Colonic mucosa (tissue), 4 donors: ENCODE measurements at regions not wholly inside any gene's neighbourhood (a gene's known extent, or its start where the extent isn't known, plus 50 kb on each side); places are given as distances from the start of the nearest gene placed in this dataset.

Source experiments
- DNase-seq: peaks from one replicate; pipeline ENCODE4 v3.0.0-alpha.2; 2020
- H3K27ac ChIP-seq: fragments of 200-600 bp; one replicate; pipeline ENCODE4 v1.8.0; 2021
- H3K27me3 ChIP-seq: fragments of 200-600 bp; one replicate; pipeline ENCODE4 v1.8.0; 2021
- H3K36me3 ChIP-seq: fragments of 200-600 bp; one replicate; pipeline ENCODE4 v1.8.0; 2021
- H3K4me1 ChIP-seq: fragments of 200-600 bp; one replicate; pipeline ENCODE4 v1.8.0; 2021; ENCODE audit warnings: mild to moderate bottlenecking
- H3K4me3 ChIP-seq: fragments of 200-600 bp; one replicate; pipeline ENCODE4 v1.8.0; 2021
- H3K9ac ChIP-seq, 2 donors: one replicate each; pipeline ENCODE4 v1.7.0; 2013; ENCODE audit warnings: control low read depth in 2 of 2, low read depth in 2 of 2, low read length in 2 of 2
- H3K9me3 ChIP-seq: fragments of 200-600 bp; one replicate; pipeline ENCODE4 v1.8.0; 2021
- intact Hi-C: fragments of 100-400 bp; cut with DNase I; formaldehyde crosslinking; loops from one replicate; pipeline ENCODE4 v1.14.1; 2022
- TF ChIP-seq, protein P1 (sequence below): fragments of 200-600 bp; IDR thresholded peaks from one replicate; pipeline ENCODE4 v1.8.0; 2022; ENCODE audit warnings: antibody characterized with exemption, mild to moderate bottlenecking
- donor health status: healthy.
- donor health status: DM: no; HTN: no; CAD: no.
- donor health status: DM: no; HTN: no; CAD: no.

DNA sequence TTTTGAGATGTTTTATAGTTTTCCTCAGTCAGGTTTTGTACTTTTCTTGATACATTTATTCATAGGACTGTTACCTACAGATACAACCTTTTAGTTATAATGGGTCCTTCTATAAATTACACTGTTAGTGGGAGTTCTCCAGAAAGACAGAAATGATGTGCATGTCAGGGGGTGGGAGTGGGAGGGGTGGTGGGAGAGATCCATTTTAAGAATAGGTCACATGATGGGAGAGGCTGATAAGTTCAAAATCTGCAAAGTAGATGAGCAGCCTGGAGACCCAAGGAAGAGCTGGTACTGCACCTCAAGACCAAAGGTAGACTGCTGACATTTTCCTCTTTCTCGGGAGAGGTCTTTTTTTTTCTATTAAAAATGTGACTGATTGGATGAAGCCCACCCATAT, 408.0 kb upstream of the GJE1 start:
- Histone ChIP-seq H3K4me1 (no peaks in the 10 kb centered on the region), H3K4me3 (no peak overlapping the region), H3K9ac (no peak overlapping the region), H3K27me3 (no peaks in the 10 kb centered on the region), H3K36me3 (no peaks in the 10 kb centered on the region), H3K9me3 (no peaks in the 10 kb centered on the region), H3K27ac (no peak overlapping the region)
- DNase-seq, result no peak
- intact Hi-C loops, result no loop called here
- TF ChIP-seq, protein P1, sequence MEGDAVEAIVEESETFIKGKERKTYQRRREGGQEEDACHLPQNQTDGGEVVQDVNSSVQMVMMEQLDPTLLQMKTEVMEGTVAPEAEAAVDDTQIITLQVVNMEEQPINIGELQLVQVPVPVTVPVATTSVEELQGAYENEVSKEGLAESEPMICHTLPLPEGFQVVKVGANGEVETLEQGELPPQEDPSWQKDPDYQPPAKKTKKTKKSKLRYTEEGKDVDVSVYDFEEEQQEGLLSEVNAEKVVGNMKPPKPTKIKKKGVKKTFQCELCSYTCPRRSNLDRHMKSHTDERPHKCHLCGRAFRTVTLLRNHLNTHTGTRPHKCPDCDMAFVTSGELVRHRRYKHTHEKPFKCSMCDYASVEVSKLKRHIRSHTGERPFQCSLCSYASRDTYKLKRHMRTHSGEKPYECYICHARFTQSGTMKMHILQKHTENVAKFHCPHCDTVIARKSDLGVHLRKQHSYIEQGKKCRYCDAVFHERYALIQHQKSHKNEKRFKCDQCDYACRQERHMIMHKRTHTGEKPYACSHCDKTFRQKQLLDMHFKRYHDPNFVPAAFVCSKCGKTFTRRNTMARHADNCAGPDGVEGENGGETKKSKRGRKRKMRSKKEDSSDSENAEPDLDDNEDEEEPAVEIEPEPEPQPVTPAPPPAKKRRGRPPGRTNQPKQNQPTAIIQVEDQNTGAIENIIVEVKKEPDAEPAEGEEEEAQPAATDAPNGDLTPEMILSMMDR, result no peak

DNA sequence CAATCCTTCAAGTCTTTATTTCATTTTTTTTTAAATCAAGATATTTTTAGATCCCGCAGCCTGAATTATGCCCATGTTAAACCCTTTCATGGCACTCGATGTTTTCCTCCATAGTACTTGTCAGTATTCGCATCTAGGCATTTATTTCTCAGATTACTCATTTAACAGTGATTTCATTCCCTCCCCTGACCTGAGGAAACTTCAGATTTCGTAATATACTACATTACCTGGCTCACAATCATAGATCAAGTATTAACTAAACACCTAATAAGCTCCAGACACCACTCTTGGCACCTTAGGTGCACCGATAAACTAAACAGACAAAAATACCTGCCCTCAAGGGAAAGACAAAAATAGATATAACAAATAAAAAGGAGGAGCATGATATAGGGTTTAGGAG, 413.2 kb upstream of the GJE1 start:
- Histone ChIP-seq H3K4me1 (no peaks in the 10 kb centered on the region), H3K9me3 (no peaks in the 10 kb centered on the region)

DNA sequence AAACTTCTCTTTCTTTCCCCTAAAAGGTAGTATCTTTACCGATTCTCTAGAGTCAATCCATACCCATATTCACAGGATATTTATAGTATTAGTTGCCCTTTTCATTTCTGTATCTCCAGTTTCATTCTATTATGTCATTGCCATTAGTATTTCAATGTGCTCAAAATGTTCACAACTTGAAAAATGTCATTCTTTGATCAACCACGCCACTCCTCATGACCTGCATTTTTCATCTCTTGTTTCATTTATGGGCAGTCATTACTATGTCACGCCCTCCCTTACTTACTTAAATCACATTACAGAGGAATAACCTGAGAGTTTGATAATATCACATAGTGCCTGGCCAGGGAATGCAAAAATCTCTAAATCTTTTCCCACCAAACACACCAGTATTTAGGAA, 427.3 kb upstream of the GJE1 start:
- no peaks in the 10 kb centered on the region for H3K9me3 ChIP-seq
- TF ChIP-seq, protein P1, result no peak
- H3K4me3 ChIP-seq, result no peak overlapping the region
- H3K27me3 ChIP-seq, result no peaks in the 10 kb centered on the region
- H3K36me3 ChIP-seq, result no peaks in the 10 kb centered on the region
- H3K27ac ChIP-seq, result no peak overlapping the region
- H3K4me1 ChIP-seq, result no peaks in the 10 kb centered on the region
- DNase-seq, result no peak
- intact Hi-C loops, result no loop called here
- no peak overlapping the region for H3K9ac ChIP-seq

More for the DNA sequence above, 413.2 kb upstream of the GJE1 start:
- Histone ChIP-seq H3K27me3 (no peaks in the 10 kb centered on the region), H3K27ac (no peak overlapping the region), H3K4me3 (no peak overlapping the region), H3K36me3 (no peaks in the 10 kb centered on the region), H3K9ac (no peak overlapping the region)
- DNase-seq, result no peak
- TF ChIP-seq, protein P1, result no peak
- intact Hi-C loops, result no loop called here

DNA sequence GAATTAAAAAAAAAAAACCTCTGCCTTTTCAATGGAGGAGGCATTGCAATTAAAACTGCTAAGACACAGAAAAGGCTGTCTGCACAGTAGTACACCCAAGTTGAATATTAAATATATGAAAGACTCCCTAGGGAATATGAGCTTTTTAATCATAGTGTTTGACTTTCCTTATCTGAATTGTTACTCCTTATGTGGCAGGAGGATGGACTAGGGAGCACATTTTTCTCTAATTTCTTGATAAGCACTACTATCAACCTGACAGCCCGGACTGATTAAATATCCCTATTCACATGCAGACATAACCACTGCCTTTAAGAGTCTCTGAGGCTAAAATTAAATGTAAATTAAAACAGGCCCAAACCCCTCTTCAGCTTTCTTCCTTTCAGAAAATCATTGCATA, 428.6 kb upstream of the GJE1 start:
- H3K9ac ChIP-seq, result no peak overlapping the region
- intact Hi-C loops, result no loop called here
- no peaks in the 10 kb centered on the region for H3K27me3 ChIP-seq
- no peak overlapping the region for H3K27ac ChIP-seq
- no peak overlapping the region for H3K4me3 ChIP-seq
- H3K9me3 ChIP-seq, result no peaks in the 10 kb centered on the region
- H3K4me1 ChIP-seq, result no peaks in the 10 kb centered on the region
- TF ChIP-seq, protein P1, result no peak
- no peak for DNase-seq
- H3K36me3 ChIP-seq, result no peaks in the 10 kb centered on the region

DNA sequence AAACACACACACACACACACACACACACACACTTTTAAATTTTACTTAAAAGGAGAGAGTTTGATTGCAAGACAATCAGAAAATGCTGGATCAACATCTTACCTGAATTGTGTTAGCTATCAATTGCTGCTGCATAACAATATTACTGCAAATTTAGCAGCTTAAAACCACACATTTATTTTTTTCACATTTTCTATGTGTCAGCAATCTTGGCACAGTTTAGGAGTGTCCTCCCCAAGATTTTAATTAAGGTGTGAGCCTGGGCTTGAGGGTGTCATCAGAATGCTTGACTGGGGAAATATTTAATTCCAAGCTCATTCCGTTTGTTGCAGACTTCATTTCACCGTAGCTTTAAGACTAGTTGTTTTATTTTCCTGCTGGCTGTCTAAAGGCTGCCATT, 431.0 kb upstream of the GJE1 start:
- Histone ChIP-seq H3K4me3 (no peak overlapping the region), H3K9me3 (no peaks in the 10 kb centered on the region), H3K27ac (no peak overlapping the region), H3K36me3 (no peaks in the 10 kb centered on the region), H3K27me3 (no peaks in the 10 kb centered on the region), H3K9ac (no peak overlapping the region), H3K4me1 (no peaks in the 10 kb centered on the region)
- TF ChIP-seq, protein P1, result no peak
- intact Hi-C loops, result no loop called here
- DNase-seq, result no peak

DNA sequence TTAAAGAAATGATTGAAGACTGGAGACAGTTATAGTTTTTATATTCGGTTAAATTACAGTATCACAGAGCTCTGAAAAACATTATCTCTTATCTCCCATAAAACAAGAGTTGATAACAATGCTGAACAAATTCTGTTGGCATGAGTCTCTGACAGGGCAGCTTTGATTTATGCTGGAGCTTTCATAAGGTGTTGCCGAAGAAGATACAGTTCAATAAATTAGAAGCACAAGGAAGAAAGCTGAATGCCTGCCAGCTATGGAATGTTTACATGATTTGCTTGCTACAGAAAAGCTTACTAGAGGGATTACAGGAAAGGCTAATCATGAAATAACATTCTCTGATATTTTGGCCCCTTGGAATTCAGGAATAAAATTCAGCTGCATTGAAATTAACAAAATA, 431.9 kb upstream of the GJE1 start:
- intact Hi-C loops, result no loop called here
- H3K27me3 ChIP-seq, result no peaks in the 10 kb centered on the region
- H3K4me3 ChIP-seq, result no peak overlapping the region
- H3K27ac ChIP-seq, result no peak overlapping the region
- TF ChIP-seq, protein P1, result no peak
- H3K9ac ChIP-seq, result no peak overlapping the region
- H3K4me1 ChIP-seq, result no peaks in the 10 kb centered on the region
- H3K9me3 ChIP-seq, result no peaks in the 10 kb centered on the region
- no peaks in the 10 kb centered on the region for H3K36me3 ChIP-seq
- no peak for DNase-seq
